Neuronal stem cell (in vitro differentiated cells): ENCODE measurements at regions not wholly inside any gene's neighbourhood (a gene's known extent, or its start where the extent isn't known, plus 50 kb on each side); places are given as distances from the start of the nearest gene placed in this dataset.

Source experiments
- DNase-seq: peaks from one replicate; pipeline ENCODE4 v3.0.0-alpha.2; 2013; ENCODE audit warnings: low spot score
- H2AFZ ChIP-seq: one replicate; pipeline ENCODE4 v1.6.1; 2013; ENCODE audit warnings: mild to moderate bottlenecking, low read length, inconsistent platforms
- H2AK5ac ChIP-seq: 2 replicates; pipeline ENCODE4 v1.6.1; 2013; ENCODE audit warnings: low read depth, mild to moderate bottlenecking, inconsistent platforms, low read length, moderate library complexity, mixed read lengths
- H2BK120ac ChIP-seq: 2 replicates; pipeline ENCODE4 v1.6.1; 2013; ENCODE audit warnings: low read depth, mild to moderate bottlenecking, inconsistent platforms, low read length, moderate library complexity, mixed read lengths
- H2BK12ac ChIP-seq: one replicate; pipeline ENCODE4 v1.6.1; 2013; ENCODE audit warnings: low read length, inconsistent platforms
- H2BK15ac ChIP-seq: 2 replicates; pipeline ENCODE4 v1.6.1; 2013; ENCODE audit warnings: mild to moderate bottlenecking, low read length, inconsistent platforms, mixed read lengths
- H2BK5ac ChIP-seq: one replicate; pipeline ENCODE4 v1.6.1; 2013; ENCODE audit warnings: inconsistent platforms, mild to moderate bottlenecking, low read length, moderate library complexity
- H3K14ac ChIP-seq: one replicate; pipeline ENCODE4 v1.6.1; 2013; ENCODE audit warnings: low read length, inconsistent platforms
- H3K18ac ChIP-seq: 2 replicates; pipeline ENCODE4 v1.6.1; 2013; ENCODE audit warnings: low read length, inconsistent platforms
- H3K23ac ChIP-seq: 2 replicates; pipeline ENCODE4 v1.6.1; 2013; ENCODE audit warnings: low read depth, mild to moderate bottlenecking, mixed read lengths, low read length, inconsistent platforms; ENCODE audit not compliant: poor library complexity
- H3K27ac ChIP-seq: replicated peaks from 3 replicates; pipeline ENCODE4 v1.5.1; 2013; ENCODE audit warnings: low read length, inconsistent platforms
- H3K27me3 ChIP-seq, 3 experiments: 2 replicates each; pipeline ENCODE4 v1.6.1; 2013; ENCODE audit warnings: low read length in 3 of 3, mild to moderate bottlenecking in 2 of 3, inconsistent platforms in 1 of 3, low read depth in 1 of 3, mixed read lengths in 1 of 3, moderate library complexity in 1 of 3; ENCODE audit not compliant: control insufficient read depth in 3 of 3, insufficient read depth in 3 of 3
- H3K36me3 ChIP-seq, 2 donors: replicated peaks in 1 of 2; 2 replicates each; pipeline ENCODE4 v1.6.1; 2013; ENCODE audit warnings: low read length in 2 of 2; ENCODE audit not compliant: control insufficient read depth in 2 of 2, insufficient read depth in 2 of 2
- H3K4ac ChIP-seq: 2 replicates; pipeline ENCODE4 v1.6.1; 2013; ENCODE audit warnings: inconsistent platforms, mild to moderate bottlenecking, low read length, moderate library complexity
- H3K4me1 ChIP-seq, 2 donors: 1 replicate in 1 of 2; 2 replicates in 1 of 2; pipeline ENCODE4 v1.6.1; 2013; ENCODE audit warnings: low read length in 2 of 2, low read depth in 1 of 2; ENCODE audit not compliant: control insufficient read depth in 2 of 2, insufficient read depth in 1 of 2
- H3K4me2 ChIP-seq: one replicate; pipeline ENCODE4 v1.6.1; 2013; ENCODE audit warnings: mild to moderate bottlenecking, low read length, inconsistent platforms; ENCODE audit not compliant: insufficient read depth, poor library complexity, severe bottlenecking
- H3K4me3 ChIP-seq, 2 donors: 2 replicates each; pipeline ENCODE4 v1.5.1; 2013; ENCODE audit warnings: low read length in 2 of 2, mild to moderate bottlenecking in 2 of 2, inconsistent platforms in 1 of 2, moderate library complexity in 1 of 2
- H3K79me1 ChIP-seq: one replicate; pipeline ENCODE4 v1.6.1; 2013; ENCODE audit warnings: low read depth, mild to moderate bottlenecking, inconsistent platforms, low read length, moderate library complexity
- H3K9ac ChIP-seq: one replicate; pipeline ENCODE4 v1.6.1; 2013; ENCODE audit warnings: mild to moderate bottlenecking, low read depth, low read length, inconsistent platforms; ENCODE audit not compliant: poor library complexity
- H3K9me3 ChIP-seq, 2 donors: replicated peaks in 1 of 2; 2 replicates each; pipeline versions ENCODE3 to v1.6.1; 2013; ENCODE audit warnings: low read length in 2 of 2, mild to moderate bottlenecking in 2 of 2, inconsistent platforms in 1 of 2, low read depth in 1 of 2, mixed read lengths in 1 of 2, moderate library complexity in 1 of 2; ENCODE audit not compliant: control insufficient read depth in 2 of 2, insufficient read depth in 1 of 2
- H4K8ac ChIP-seq: one replicate; pipeline ENCODE4 v1.6.1; 2013; ENCODE audit warnings: low read depth, mild to moderate bottlenecking, inconsistent platforms, low read length, moderate library complexity
- H4K91ac ChIP-seq: one replicate; pipeline ENCODE4 v1.6.1; 2013; ENCODE audit warnings: low read length, low read depth, mild to moderate bottlenecking, inconsistent platforms; ENCODE audit not compliant: poor library complexity
- WGBS, 2 donors: extraction: QIAGEN DNeasy Blood & Tissue Kit; methylation state at CpG; one replicate each; pipeline ENCODE4 v1.1.7; 2013; ENCODE audit warnings: missing lambda C conversion rate in 2 of 2, mixed read lengths in 1 of 2; ENCODE audit not compliant: insufficient read length in 2 of 2, insufficient replicate concordance in 1 of 2; ENCODE audit errors: extremely low coverage in 2 of 2; 5-methylcytosine and 5-hydroxymethylcytosine counted together

DNA sequence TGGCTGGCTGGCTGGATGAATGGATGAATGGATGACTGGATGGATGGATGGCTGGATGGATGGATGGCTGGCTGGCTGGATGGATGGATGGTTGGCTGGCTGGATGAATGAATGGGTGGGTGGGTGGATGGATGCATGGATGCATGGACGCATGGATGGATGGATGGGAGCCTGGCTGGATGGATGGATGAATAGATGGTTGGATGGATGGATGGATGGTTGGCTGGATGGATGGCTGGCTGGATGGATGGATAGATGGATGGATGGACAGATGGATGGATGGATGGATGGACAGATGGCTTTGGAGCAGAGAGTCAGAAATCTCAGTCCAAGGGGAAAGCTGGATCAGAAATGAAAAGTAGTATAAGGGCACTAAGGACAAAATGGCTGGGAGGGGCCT is 106.4 kb upstream of the SERP2 start:
- peaks cover 0 to 10% of the 10 kb centered on the region in 2 donors for H3K9me3 ChIP-seq
- H3K23ac ChIP-seq: no peak overlapping the region
- H3K4me1 ChIP-seq: peaks cover 5 to 11% of the 10 kb centered on the region in 2 donors
- H4K91ac ChIP-seq: no peak overlapping the region
- no peak overlapping the region for H3K4ac ChIP-seq
- no peak overlapping the region for H2AK5ac ChIP-seq
- H3K4me3 ChIP-seq: no peak overlapping the region
- H2BK120ac ChIP-seq: no peak overlapping the region
- WGBS, 2 donors: no CpG with 5 or more reads among the region's 1 CpG
- no peak overlapping the region for H2BK5ac ChIP-seq
- no peak for DNase-seq
- H3K4me2 ChIP-seq: no peak overlapping the region
- H3K27me3 ChIP-seq: no peaks in the 10 kb centered on the region
- peak overlapping the region; percentile 65 for H3K18ac ChIP-seq
- H3K27ac ChIP-seq: no peak overlapping the region
- H3K14ac ChIP-seq: no peak overlapping the region
- peaks cover 3% of the 10 kb centered on the region for H3K79me1 ChIP-seq
- no peaks in the 10 kb centered on the region for H3K36me3 ChIP-seq
- no peak overlapping the region for H4K8ac ChIP-seq
- H2BK12ac ChIP-seq: no peak overlapping the region
- H3K9ac ChIP-seq: no peak overlapping the region
- no peak overlapping the region for H2BK15ac ChIP-seq
- no peak overlapping the region for H2AFZ ChIP-seq

DNA sequence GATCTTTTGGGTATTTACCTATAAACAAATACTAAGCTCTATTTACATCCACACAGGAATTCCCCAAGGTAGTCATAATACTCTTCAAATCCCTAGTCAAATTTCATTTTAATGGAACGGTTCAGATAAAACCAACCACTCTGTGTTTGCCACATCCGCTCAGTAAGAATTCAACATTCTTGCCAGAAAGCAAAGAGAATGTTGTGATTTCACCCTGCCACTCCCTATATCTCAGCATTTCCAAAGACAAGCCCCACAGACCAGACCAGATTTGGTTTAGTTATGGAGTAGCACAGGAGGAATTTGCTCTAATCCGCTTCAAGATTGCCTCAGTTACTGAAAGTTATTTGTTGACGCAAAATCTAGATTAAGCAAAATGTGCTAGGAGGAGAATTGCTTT is 105.6 kb upstream of the SERP2 start:
- H3K36me3 ChIP-seq: no peaks in the 10 kb centered on the region
- H3K4me2 ChIP-seq: no peak overlapping the region
- H4K91ac ChIP-seq: no peak overlapping the region
- H3K9ac ChIP-seq: no peak overlapping the region
- no peak overlapping the region for H2AK5ac ChIP-seq
- no peak overlapping the region for H4K8ac ChIP-seq
- no peak overlapping the region for H3K18ac ChIP-seq
- no peak overlapping the region for H2BK5ac ChIP-seq
- no peak overlapping the region for H3K27ac ChIP-seq
- H3K4me1 ChIP-seq: peaks cover 5 to 11% of the 10 kb centered on the region in 2 donors
- no peak overlapping the region for H3K4ac ChIP-seq
- H3K14ac ChIP-seq: no peak overlapping the region
- H3K27me3 ChIP-seq: no peaks in the 10 kb centered on the region
- H3K9me3 ChIP-seq: peaks cover 0 to 10% of the 10 kb centered on the region in 2 donors
- H2BK120ac ChIP-seq: no peak overlapping the region
- H2BK15ac ChIP-seq: no peak overlapping the region
- H3K23ac ChIP-seq: no peak overlapping the region
- H3K4me3 ChIP-seq: no peak overlapping the region
- no peak overlapping the region for H2BK12ac ChIP-seq
- no CpG with 5 or more reads among the region's 4 CpGs for WGBS, 2 donors
- no peak overlapping the region for H2AFZ ChIP-seq
- DNase-seq: no peak
- peaks cover 3% of the 10 kb centered on the region for H3K79me1 ChIP-seq

DNA sequence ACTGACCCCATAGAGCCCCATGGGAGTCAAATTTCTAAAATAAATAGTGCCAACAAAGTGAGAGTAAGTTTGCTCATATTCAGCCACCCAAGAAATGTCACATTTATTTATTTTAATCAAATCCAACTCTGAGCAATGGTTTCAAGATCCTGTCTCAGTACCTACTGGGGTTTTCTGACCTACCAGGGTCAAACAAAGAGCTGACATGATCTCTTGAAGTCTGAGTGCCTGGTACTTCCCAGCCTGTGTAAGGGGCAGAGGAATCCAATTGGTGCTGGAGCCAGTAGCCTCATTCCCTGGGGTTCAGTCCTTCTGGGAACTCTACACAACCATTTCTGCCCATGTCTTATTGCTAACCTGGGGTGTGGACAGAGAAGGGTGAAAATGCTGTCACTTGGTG is 104.6 kb upstream of the SERP2 start:
- Histone ChIP-seq H3K36me3 (no peaks in the 10 kb centered on the region), H3K79me1 (peaks cover 3% of the 10 kb centered on the region), H2BK5ac (no peak overlapping the region), H3K4ac (no peak overlapping the region), H3K9ac (no peak overlapping the region), H2BK12ac (no peak overlapping the region), H3K14ac (no peak overlapping the region), H4K8ac (no peak overlapping the region), H3K4me1 (peaks cover 3 to 5% of the 10 kb centered on the region in 2 donors), H2AK5ac (no peak overlapping the region), H3K4me2 (no peak overlapping the region), H2BK15ac (no peak overlapping the region), H3K18ac (no peak overlapping the region), H3K23ac (no peak overlapping the region), H3K27ac (no peak overlapping the region), H3K27me3 (no peaks in the 10 kb centered on the region), H2AFZ (no peak overlapping the region), H3K4me3 (no peak overlapping the region), H2BK120ac (no peak overlapping the region), H3K9me3 (peaks cover 0 to 10% of the 10 kb centered on the region in 2 donors), H4K91ac (no peak overlapping the region)
- no peak for DNase-seq

DNA sequence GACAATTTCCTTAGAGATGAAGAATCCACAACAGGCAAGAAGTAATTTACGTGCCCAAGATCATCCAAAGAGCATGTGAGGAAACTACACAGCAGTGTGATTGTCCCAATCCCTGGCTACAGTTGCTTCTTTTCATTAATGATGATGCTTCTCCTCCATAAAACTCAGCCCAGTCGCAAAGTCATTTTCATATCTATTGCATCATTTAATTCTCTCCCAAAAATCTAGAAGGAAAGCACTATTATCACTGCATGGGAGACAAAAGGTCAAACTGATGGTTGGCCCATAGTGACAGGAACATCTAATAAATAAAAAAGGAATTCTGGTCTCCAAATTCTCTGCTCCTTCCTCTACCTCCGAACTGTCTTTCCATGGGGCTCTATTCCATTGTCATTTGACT is 103.5 kb upstream of the SERP2 start:
- Histone ChIP-seq H4K8ac (no peak overlapping the region), H3K14ac (no peak overlapping the region), H2BK5ac (no peak overlapping the region), H3K18ac (no peak overlapping the region), H3K9ac (no peak overlapping the region), H2AK5ac (no peak overlapping the region), H3K27ac (no peak overlapping the region), H3K27me3 (no peaks in the 10 kb centered on the region), H3K23ac (no peak overlapping the region), H3K36me3 (no peaks in the 10 kb centered on the region), H2AFZ (no peak overlapping the region), H2BK15ac (no peak overlapping the region), H2BK12ac (no peak overlapping the region), H2BK120ac (no peak overlapping the region), H3K4me1 (peaks cover 0 to 2% of the 10 kb centered on the region in 2 donors), H3K79me1 (peaks cover 3% of the 10 kb centered on the region), H3K4ac (no peak overlapping the region), H4K91ac (no peak overlapping the region), H3K4me2 (no peak overlapping the region), H3K4me3 (no peak overlapping the region), H3K9me3 (peaks cover 0 to 10% of the 10 kb centered on the region in 2 donors)
- no peak for DNase-seq
- no CpG with 5 or more reads among the region's 3 CpGs for WGBS, 2 donors
